ENCODE measurements at regions not wholly inside any gene's neighbourhood (a gene's known extent, or its start where the extent isn't known, plus 50 kb on each side); places are given as distances from the start of the nearest gene placed in this dataset.

DNA sequence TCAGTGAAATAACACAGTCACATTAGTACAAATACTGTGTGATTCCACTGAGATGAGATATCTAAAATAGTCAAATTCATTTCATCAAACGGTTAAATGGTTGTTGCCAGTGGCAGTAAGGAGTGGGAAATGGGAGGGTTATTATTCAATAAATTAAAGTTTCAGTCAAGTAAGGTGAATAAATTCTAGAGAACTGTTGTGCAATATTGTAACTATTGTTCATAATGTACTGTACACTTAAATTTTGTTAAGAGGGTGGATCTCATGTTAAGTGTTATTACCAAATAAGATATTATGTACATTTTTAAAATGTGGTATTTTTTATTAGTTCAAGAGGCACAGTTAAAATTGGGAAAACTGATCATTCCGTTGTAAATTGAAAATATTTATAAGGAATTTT lies 463.3 kb upstream of the BRINP3 start:
- TF ChIP-seq, protein P1, sequence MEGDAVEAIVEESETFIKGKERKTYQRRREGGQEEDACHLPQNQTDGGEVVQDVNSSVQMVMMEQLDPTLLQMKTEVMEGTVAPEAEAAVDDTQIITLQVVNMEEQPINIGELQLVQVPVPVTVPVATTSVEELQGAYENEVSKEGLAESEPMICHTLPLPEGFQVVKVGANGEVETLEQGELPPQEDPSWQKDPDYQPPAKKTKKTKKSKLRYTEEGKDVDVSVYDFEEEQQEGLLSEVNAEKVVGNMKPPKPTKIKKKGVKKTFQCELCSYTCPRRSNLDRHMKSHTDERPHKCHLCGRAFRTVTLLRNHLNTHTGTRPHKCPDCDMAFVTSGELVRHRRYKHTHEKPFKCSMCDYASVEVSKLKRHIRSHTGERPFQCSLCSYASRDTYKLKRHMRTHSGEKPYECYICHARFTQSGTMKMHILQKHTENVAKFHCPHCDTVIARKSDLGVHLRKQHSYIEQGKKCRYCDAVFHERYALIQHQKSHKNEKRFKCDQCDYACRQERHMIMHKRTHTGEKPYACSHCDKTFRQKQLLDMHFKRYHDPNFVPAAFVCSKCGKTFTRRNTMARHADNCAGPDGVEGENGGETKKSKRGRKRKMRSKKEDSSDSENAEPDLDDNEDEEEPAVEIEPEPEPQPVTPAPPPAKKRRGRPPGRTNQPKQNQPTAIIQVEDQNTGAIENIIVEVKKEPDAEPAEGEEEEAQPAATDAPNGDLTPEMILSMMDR (IDR thresholded peaks at IDR 0.05) = no peak
- TF ChIP-seq POLR2AphosphoS5 (IDR thresholded peaks at IDR 0.05; ENCODE audit: insufficient read depth in 1 of 2, low read depth in 1 of 2) (no peak), POLR2A (IDR thresholded peaks at IDR 0.05) (no peak)

All from vagina (tissue), 2 donors.